HepG2 (cell line): ENCODE measurements at regions not wholly inside any gene's neighbourhood (a gene's known extent, or its start where the extent isn't known, plus 50 kb on each side); places are given as distances from the start of the nearest gene placed in this dataset.

ENCODE experiments used
- ATAC-seq: fragments of 200-7000 bp; cut with Tn5 transposase; 3 replicates; pipeline ENCODE4 v1.9.1; 2020; ENCODE audit warnings: mild to moderate bottlenecking, moderate library complexity
- BruUV-seq: library from RNA; stranded (reverse); fragments of 400-500 nt; replicated peaks from 2 replicates; lab custom pipeline; 2021; lab: Mats Ljungman, UMichigan
- CTCF ChIA-PET: fragments of 300-600 bp; formaldehyde crosslinking; extraction: SDS; loops from one replicate; lab custom pipeline; 2021; ENCODE audit warnings: low total read pairs, inconsistent platforms, low intra/inter-chr PET ratio; lab: Yijun Ruan, JAX
- POLR2A ChIA-PET: fragments of 350-600 bp; sonication (Branson Sonifier 250); formaldehyde crosslinking; loops from one replicate; lab custom pipeline; 2020; ENCODE audit warnings: antibody characterized with exemption, inconsistent platforms; lab: Yijun Ruan, JAX
- DNase-seq: peaks from one replicate; pipeline ENCODE4 v3.0.0-alpha.2; 2015; ENCODE audit warnings: low spot score
- FAIRE-seq: peaks from 3 replicates; lab custom pipeline; 2011; peaks lifted over from hg19 to GRCh38; lab: Jason Lieb, UNC
- H2AFZ ChIP-seq: one replicate; pipeline ENCODE4 v1.6.1; 2011; ENCODE audit warnings: low read length, inconsistent platforms
- H3K27ac ChIP-seq: fragments of 300-600 bp; 3 replicates; pipeline ENCODE4 v1.8.0; 2011; ENCODE audit warnings: mixed run types, mild to moderate bottlenecking, mixed read lengths, low read length, inconsistent platforms; ENCODE audit not compliant: insufficient read depth; ENCODE audit errors: extremely low read length
- H3K27me3 ChIP-seq, 2 experiments: fragments of 200-600 bp in 1 of 2; 2 replicates in 1 of 2; 3 replicates in 1 of 2; pipeline versions ENCODE4 v1.6.0 to v1.8.0; 2011; ENCODE audit warnings: low read length in 2 of 2, mild to moderate bottlenecking in 2 of 2, moderate library complexity in 2 of 2, inconsistent platforms in 1 of 2; ENCODE audit not compliant: insufficient read depth in 2 of 2, control insufficient read depth in 1 of 2
- H3K36me3 ChIP-seq, 2 experiments: fragments of 200-600 bp in 1 of 2; replicated peaks in 1 of 2; 2 replicates in 1 of 2; 3 replicates in 1 of 2; pipeline versions ENCODE4 v1.5.1 to v1.8.0; 2011; ENCODE audit warnings: low read length in 2 of 2, inconsistent platforms in 1 of 2; ENCODE audit not compliant: insufficient read depth in 2 of 2, control insufficient read depth in 1 of 2
- H3K4me1 ChIP-seq: 2 replicates; pipeline ENCODE4 v1.5.1; 2012; ENCODE audit warnings: low read length, inconsistent platforms; ENCODE audit not compliant: insufficient read depth
- H3K4me2 ChIP-seq: 2 replicates; pipeline ENCODE4 v1.6.0; 2011; ENCODE audit warnings: low read depth, low read length, inconsistent platforms
- H3K4me3 ChIP-seq, 3 experiments: fragments of 200-600 bp in 1 of 3; sonication (generic), shearing (Covaris generic) in 1 of 3; replicated peaks in 1 of 3; 2 replicates each; pipeline ENCODE4 v1.5.1; 2011 to 2016; ENCODE audit warnings: low read length in 3 of 3, inconsistent platforms in 2 of 3, low read depth in 2 of 3, mild to moderate bottlenecking in 2 of 3, control low read depth in 1 of 3, mixed read lengths in 1 of 3; ENCODE audit not compliant: insufficient read depth in 1 of 3
- H3K79me2 ChIP-seq: one replicate; pipeline ENCODE4 v1.6.1; 2011; ENCODE audit warnings: low read length, inconsistent platforms; ENCODE audit not compliant: insufficient read depth
- H3K9ac ChIP-seq: 2 replicates; pipeline ENCODE4 v1.6.0; 2011; ENCODE audit warnings: mild to moderate bottlenecking, low read depth, low read length, inconsistent platforms; ENCODE audit not compliant: insufficient read depth
- H3K9me3 ChIP-seq: 2 replicates; pipeline ENCODE4 v1.5.1; 2012; ENCODE audit warnings: mild to moderate bottlenecking, low read length
- H4K20me1 ChIP-seq: 2 replicates; pipeline ENCODE4 v1.6.0; 2011; ENCODE audit warnings: inconsistent platforms, mild to moderate bottlenecking, low read length, moderate library complexity; ENCODE audit not compliant: insufficient read depth
- HMGA1 ChIP-seq: sonication (generic); formaldehyde crosslinking; conservative IDR thresholded peaks from 2 replicates; pipeline ENCODE4 v1.4.0; 2020; ENCODE audit warnings: missing genetic modification reagents
- KDM5A ChIP-seq: fragments of 200-600 bp; sonication (generic); IDR thresholded peaks from 2 replicates; pipeline ENCODE4 v1.7.0; 2018; ENCODE audit warnings: antibody characterized with exemption, mild to moderate bottlenecking, low read length, borderline replicate concordance
- NCOR1 ChIP-seq: fragments of 200-600 bp; sonication (generic); IDR thresholded peaks from 2 replicates; pipeline ENCODE4 v1.7.0; 2017; ENCODE audit warnings: antibody characterized with exemption, low read length, borderline replicate concordance
- RARA ChIP-seq: IDR thresholded peaks from 2 replicates; pipeline ENCODE4 v1.6.1; 2016; ENCODE audit warnings: missing genetic modification reagents, missing compliant biosample characterization
- RBAK ChIP-seq: sonication (generic); formaldehyde crosslinking; IDR thresholded peaks from 2 replicates; pipeline ENCODE4 v1.5.1; 2020; ENCODE audit warnings: mild to moderate bottlenecking, missing genetic modification reagents
- RNF2 ChIP-seq: fragments of 450-650 bp; conservative IDR thresholded peaks from 2 replicates; pipeline ENCODE4 v1.6.1; 2016; ENCODE audit warnings: low read depth
- RORA ChIP-seq: sonication (generic); formaldehyde crosslinking; IDR thresholded peaks from 2 replicates; pipeline ENCODE4 v1.5.0; 2020; ENCODE audit warnings: mild to moderate bottlenecking, missing genetic modification reagents, moderate library complexity
- SNAPC2 ChIP-seq: sonication (generic); formaldehyde crosslinking; IDR thresholded peaks from 2 replicates; pipeline ENCODE4 v1.8.1; 2022; ENCODE audit warnings: mild to moderate bottlenecking, missing genetic modification reagents
- SRY ChIP-seq: sonication (generic); formaldehyde crosslinking; IDR thresholded peaks from 2 replicates; pipeline ENCODE4 v1.8.0; 2022; ENCODE audit warnings: mild to moderate bottlenecking, missing genetic modification reagents
- TSC22D2 ChIP-seq: sonication (generic); formaldehyde crosslinking; IDR thresholded peaks from 2 replicates; pipeline ENCODE4 v1.5.1; 2020; ENCODE audit warnings: missing genetic modification reagents, mild to moderate bottlenecking, borderline replicate concordance
- ZC3H13 ChIP-seq: sonication (generic); formaldehyde crosslinking; IDR thresholded peaks from 2 replicates; pipeline ENCODE4 v1.8.1; 2023; ENCODE audit warnings: mild to moderate bottlenecking, missing genetic modification reagents, moderate library complexity
- ZNF124 ChIP-seq: sonication (generic); formaldehyde crosslinking; IDR thresholded peaks from 2 replicates; pipeline ENCODE4 v1.4.0; 2020; ENCODE audit warnings: missing genetic modification reagents
- ZNF547 ChIP-seq: sonication (generic); formaldehyde crosslinking; IDR thresholded peaks from 2 replicates; pipeline ENCODE4 v1.5.1; 2020; ENCODE audit warnings: mild to moderate bottlenecking, missing genetic modification reagents
- ZNF629 ChIP-seq: sonication (generic); formaldehyde crosslinking; conservative IDR thresholded peaks from 2 replicates; pipeline ENCODE4 v1.5.0; 2020; ENCODE audit warnings: missing genetic modification reagents
- ZNF75D ChIP-seq: sonication (generic); formaldehyde crosslinking; IDR thresholded peaks from 2 replicates; pipeline ENCODE4 v1.8.1; 2023; ENCODE audit warnings: missing genetic modification reagents, mild to moderate bottlenecking, borderline replicate concordance
- ZNF839 ChIP-seq: sonication (generic); formaldehyde crosslinking; IDR thresholded peaks from 2 replicates; pipeline ENCODE4 v1.4.0; 2020; ENCODE audit warnings: missing genetic modification reagents, mild to moderate bottlenecking, borderline replicate concordance
- in situ Hi-C: cut with HindIII; loops from 2 replicates; pipeline ENCODE4 v1.10.0; 2017; ENCODE audit warnings: low pct_unique_long_range_greater_than_20kb; ENCODE audit not compliant: extremely low pct_ligation_motif_present
- intact Hi-C: fragments of 100-400 bp; cut with micrococcal nuclease; formaldehyde crosslinking; loops from one replicate; pipeline ENCODE4 v1.10.0; 2022; ENCODE audit not compliant: unreplicated experiment
- TF ChIP-seq, protein P1 (sequence below), 2 experiments: sonication (generic) in 1 of 2; formaldehyde crosslinking in 1 of 2; IDR thresholded peaks; 2 replicates each; pipeline versions ENCODE4 v1.4.0 to v1.6.1; 2016 to 2020; ENCODE audit warnings: borderline replicate concordance in 1 of 2, low read depth in 1 of 2, mild to moderate bottlenecking in 1 of 2, missing genetic modification reagents in 1 of 2
- TF ChIP-seq, protein P2 (sequence below): sonication (generic); formaldehyde crosslinking; conservative IDR thresholded peaks from 2 replicates; pipeline ENCODE4 v1.4.0; 2020; ENCODE audit warnings: mild to moderate bottlenecking, missing genetic modification reagents, moderate library complexity

DNA sequence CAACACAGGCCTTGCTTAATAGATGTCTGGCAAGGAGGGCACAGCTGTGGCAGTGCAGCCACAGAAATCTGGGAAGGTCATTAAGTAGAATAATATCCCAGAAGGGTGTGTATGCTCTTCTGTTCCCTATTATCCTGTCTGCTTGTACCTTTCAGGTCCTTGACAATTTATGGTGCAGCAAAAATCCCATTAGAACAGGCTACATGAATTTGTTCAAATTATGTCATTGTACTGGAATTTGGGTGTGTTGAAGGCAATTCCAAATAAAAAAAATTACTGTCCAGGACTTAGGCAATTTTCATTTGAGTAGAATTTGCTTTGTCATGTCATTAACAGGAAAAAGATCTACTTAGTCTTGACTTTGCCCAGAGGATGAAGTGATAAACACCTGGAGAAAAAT lies 192.1 kb downstream of the IDS start:
- in situ Hi-C loops = no loop called here
- FAIRE-seq = no peak
- Histone ChIP-seq H3K9ac (no peak overlapping the region), H3K4me3 (no peak overlapping the region), H3K9me3 (no peaks in the 10 kb centered on the region), H3K4me1 (no peaks in the 10 kb centered on the region), H4K20me1 (no peaks in the 10 kb centered on the region), H3K27ac (no peak overlapping the region)
- ATAC-seq = no peak
- POLR2A ChIA-PET = no interaction called here
- CTCF ChIA-PET = no interaction called here
- no peak for TF ChIP-seq ZC3H13 (CRISPR knock-in tag)
- TF ChIP-seq RORA (CRISPR knock-in tag) = no peak
- TF ChIP-seq SNAPC2 = no peak
- no peak for TF ChIP-seq ZNF124 (CRISPR knock-in tag)
- TF ChIP-seq TSC22D2 (CRISPR knock-in tag) = no peak
- TF ChIP-seq HMGA1 = no peak
- no peak for TF ChIP-seq SRY (CRISPR knock-in tag)
- no peak for TF ChIP-seq ZNF629
- TF ChIP-seq NCOR1 = no peak
- TF ChIP-seq ZNF75D (CRISPR knock-in tag) = no peak
- TF ChIP-seq RNF2 = no peak
- TF ChIP-seq ZNF547 = no peak
- TF ChIP-seq, protein P1, sequence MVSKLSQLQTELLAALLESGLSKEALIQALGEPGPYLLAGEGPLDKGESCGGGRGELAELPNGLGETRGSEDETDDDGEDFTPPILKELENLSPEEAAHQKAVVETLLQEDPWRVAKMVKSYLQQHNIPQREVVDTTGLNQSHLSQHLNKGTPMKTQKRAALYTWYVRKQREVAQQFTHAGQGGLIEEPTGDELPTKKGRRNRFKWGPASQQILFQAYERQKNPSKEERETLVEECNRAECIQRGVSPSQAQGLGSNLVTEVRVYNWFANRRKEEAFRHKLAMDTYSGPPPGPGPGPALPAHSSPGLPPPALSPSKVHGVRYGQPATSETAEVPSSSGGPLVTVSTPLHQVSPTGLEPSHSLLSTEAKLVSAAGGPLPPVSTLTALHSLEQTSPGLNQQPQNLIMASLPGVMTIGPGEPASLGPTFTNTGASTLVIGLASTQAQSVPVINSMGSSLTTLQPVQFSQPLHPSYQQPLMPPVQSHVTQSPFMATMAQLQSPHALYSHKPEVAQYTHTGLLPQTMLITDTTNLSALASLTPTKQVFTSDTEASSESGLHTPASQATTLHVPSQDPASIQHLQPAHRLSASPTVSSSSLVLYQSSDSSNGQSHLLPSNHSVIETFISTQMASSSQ (IDR thresholded peaks at IDR 0.05; ENCODE audit: low read depth) = no peak
- TF ChIP-seq, protein P1 (CRISPR knock-in tag; IDR thresholded peaks at IDR 0.05; ENCODE audit: borderline replicate concordance) = no peak
- TF ChIP-seq, protein P2, sequence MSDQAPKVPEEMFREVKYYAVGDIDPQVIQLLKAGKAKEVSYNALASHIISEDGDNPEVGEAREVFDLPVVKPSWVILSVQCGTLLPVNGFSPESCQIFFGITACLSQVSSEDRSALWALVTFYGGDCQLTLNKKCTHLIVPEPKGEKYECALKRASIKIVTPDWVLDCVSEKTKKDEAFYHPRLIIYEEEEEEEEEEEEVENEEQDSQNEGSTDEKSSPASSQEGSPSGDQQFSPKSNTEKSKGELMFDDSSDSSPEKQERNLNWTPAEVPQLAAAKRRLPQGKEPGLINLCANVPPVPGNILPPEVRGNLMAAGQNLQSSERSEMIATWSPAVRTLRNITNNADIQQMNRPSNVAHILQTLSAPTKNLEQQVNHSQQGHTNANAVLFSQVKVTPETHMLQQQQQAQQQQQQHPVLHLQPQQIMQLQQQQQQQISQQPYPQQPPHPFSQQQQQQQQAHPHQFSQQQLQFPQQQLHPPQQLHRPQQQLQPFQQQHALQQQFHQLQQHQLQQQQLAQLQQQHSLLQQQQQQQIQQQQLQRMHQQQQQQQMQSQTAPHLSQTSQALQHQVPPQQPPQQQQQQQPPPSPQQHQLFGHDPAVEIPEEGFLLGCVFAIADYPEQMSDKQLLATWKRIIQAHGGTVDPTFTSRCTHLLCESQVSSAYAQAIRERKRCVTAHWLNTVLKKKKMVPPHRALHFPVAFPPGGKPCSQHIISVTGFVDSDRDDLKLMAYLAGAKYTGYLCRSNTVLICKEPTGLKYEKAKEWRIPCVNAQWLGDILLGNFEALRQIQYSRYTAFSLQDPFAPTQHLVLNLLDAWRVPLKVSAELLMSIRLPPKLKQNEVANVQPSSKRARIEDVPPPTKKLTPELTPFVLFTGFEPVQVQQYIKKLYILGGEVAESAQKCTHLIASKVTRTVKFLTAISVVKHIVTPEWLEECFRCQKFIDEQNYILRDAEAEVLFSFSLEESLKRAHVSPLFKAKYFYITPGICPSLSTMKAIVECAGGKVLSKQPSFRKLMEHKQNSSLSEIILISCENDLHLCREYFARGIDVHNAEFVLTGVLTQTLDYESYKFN (CRISPR knock-in tag) = no peak
- no peak for TF ChIP-seq ZNF839 (CRISPR knock-in tag)
- no peak for TF ChIP-seq KDM5A
- no peak for TF ChIP-seq RARA (CRISPR knock-in tag)
- TF ChIP-seq RBAK (CRISPR knock-in tag) = no peak
- TF ChIP-seq, all 625 proteins: peak for 0
- H3K36me3 ChIP-seq = no peaks in the 10 kb centered on the region
- no peak overlapping the region for H3K4me2 ChIP-seq
- no peaks in the 10 kb centered on the region for H3K79me2 ChIP-seq
- intact Hi-C loops = no loop called here
- BruUV-seq = no TSS peak
- H3K27me3 ChIP-seq = no peaks in the 10 kb centered on the region
- no peak for DNase-seq
- H2AFZ ChIP-seq = no peak overlapping the region
